GM12872 (cell line): ENCODE measurements at regions not wholly inside any gene's neighbourhood (a gene's known extent, or its start where the extent isn't known, plus 50 kb on each side); places are given as distances from the start of the nearest gene placed in this dataset.

Source experiments
- TF ChIP-seq, protein P1 (sequence below): IDR thresholded peaks from 3 replicates; pipeline ENCODE4 v1.5.1; 2011; ENCODE audit warnings: low read depth, mild to moderate bottlenecking, low read length, moderate library complexity; ENCODE audit not compliant: insufficient read depth

DNA sequence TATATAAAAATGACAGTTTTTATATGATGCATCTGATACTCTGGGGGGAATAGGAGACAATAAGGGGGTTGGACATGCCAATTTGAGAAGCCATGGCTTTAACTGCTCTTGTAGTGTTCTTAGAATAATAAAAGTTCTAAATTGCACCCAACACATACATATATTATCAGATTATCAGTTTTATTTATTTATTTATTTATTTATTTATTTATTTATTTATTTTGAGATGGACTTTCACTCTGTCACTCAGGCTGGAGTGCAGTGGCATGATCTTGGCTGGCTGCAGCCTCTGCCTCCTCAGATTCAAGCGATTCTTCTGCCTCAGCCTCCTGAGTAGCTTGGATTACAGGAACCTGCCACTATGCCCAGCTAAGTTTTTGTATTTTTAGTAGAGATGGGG, 356.8 kb downstream of the TLL1 start:
- TF ChIP-seq, protein P1, sequence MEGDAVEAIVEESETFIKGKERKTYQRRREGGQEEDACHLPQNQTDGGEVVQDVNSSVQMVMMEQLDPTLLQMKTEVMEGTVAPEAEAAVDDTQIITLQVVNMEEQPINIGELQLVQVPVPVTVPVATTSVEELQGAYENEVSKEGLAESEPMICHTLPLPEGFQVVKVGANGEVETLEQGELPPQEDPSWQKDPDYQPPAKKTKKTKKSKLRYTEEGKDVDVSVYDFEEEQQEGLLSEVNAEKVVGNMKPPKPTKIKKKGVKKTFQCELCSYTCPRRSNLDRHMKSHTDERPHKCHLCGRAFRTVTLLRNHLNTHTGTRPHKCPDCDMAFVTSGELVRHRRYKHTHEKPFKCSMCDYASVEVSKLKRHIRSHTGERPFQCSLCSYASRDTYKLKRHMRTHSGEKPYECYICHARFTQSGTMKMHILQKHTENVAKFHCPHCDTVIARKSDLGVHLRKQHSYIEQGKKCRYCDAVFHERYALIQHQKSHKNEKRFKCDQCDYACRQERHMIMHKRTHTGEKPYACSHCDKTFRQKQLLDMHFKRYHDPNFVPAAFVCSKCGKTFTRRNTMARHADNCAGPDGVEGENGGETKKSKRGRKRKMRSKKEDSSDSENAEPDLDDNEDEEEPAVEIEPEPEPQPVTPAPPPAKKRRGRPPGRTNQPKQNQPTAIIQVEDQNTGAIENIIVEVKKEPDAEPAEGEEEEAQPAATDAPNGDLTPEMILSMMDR = no peak

DNA sequence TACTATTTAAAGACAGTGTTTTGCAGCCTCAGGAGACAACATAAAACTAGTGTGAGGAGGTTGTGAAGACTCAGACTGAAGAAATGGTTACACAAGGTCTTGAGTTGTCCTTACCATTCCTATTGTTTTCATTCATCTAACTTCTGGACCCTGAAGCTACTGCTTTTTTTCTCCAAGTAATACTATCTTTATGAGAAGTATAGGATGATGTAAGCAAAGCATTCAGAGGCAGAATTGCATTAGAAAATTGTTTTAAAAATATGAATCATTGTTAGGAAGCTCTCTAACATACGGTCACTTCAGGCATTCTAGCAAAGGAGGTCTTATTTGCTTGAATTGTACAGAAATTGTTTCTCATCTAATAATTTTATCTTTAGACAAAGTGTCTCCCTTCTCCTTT, 357.8 kb downstream of the TLL1 start:
- TF ChIP-seq, protein P1 = no peak

DNA sequence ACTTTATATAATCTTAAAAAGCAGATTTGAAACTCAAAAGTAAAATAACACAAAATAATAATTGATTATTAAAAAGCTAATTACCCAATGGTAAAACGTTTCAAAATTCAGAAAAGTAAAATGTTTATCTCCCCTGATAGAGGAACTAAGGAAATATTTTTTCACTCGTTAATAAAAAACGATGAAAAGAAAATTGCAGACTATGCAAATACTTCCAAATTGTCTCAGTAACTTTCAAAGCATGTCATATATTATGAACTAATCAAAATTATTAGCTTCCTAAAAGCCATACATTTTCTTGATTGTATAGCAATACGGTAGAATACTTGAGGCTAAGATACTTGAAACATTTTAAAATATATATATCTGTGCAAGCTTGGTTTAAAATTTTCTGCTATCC, 366.3 kb downstream of the TLL1 start:
- TF ChIP-seq, protein P1 = no peak

DNA sequence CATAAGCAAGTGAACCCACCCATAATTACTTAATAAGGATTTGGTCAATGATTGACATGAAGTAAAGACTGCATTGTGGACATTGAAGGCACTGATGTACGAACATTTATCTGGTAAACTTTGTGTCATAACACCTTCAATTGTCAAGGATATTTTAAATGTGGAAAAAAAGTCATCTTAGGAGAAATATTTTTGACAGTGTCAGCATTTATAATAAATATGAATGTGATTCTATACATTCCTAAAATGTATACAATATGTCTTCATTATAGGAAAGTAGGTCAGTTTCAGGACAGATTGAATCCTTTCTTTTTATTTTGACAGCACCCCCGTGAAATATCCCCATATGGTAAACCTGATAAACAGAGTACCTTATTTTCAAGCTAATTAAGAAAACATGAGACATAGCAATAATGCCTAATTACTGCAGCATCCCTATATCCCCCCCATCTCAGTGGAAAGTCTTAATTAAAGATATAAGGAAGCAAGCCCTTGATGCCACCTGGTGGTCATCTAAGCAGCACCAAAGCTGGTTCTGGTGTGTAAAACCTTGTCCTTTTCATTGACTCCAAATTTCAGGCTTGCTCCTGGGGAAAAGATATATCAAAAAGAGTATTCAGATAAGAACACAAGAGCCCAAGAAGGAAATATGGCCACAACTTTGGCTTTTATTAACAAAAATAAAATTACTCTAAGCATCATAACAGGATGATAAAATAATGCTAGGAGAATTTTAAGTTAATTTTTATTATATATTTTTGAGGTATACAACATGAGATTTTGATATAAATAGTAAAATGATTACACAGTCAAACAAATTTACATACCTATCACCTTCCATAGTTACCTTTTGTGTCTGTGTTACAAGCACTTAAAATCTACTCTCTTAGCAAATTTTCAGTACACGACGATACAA, 379.7 kb downstream of the TLL1 start:
- TF ChIP-seq, protein P1 = peak; percentile 52

DNA sequence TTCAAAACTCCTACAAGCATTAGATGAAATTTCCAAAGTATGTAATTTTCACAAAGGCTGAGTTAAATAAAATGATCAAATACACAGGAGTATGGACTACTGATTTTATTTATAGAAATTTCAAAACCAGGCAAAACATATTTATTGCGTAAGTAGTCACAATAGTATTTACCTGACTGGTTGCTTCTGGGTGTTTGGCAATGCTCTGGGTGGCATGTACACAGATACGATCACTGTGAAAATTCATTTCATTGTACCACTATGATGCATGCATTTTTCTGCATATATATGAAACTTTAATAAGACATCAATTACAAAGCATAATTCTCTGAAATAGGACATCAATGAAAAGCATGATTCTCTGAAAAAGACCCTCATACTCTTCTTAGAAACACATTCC, 384.2 kb downstream of the TLL1 start:
- TF ChIP-seq, protein P1 = no peak

DNA sequence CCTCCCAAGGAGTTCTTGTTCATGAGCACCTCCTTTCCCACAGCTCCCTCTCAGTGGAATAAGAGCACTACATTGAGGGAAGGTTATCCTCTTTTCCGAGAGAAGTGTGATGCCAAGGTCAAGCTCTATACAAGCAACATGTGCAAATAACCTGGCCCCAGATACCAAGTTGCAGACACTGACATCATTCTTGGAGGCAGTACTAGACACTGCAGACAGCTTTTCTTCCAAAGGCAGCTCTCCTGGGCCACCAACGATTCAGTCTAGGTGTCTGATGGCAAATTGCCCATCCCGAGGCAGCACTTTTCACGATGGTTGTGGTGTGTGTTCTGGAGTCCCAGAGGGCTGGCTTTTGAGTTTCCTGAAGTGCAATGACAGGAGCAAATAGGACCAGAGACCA, 384.9 kb downstream of the TLL1 start:
- TF ChIP-seq, protein P1 = no peak

DNA sequence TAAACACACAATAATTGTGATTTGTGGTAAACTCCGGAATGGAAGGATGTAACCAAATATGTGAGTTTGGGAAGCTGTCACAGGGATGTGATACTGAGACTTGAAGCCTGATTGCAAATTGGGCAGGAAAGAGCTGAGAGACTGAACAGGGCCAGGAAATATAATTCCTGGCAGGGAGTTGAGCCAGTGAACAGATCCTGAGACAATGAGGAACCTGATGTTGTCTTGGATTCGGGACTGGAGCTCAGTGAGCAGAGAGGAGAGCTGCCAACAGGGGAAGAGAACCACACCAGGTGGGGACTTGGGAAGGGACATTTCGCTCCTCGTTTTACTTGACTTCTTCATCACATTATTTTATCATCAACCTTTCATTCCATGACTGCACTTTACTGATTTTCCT, 386.0 kb downstream of the TLL1 start:
- TF ChIP-seq, protein P1 = no peak
